A549 (cell line): ENCODE measurements at regions not wholly inside any gene's neighbourhood (a gene's known extent, or its start where the extent isn't known, plus 50 kb on each side); places are given as distances from the start of the nearest gene placed in this dataset.

Source experiments
- ATAC-seq, 2 experiments: fragments of 200-7000 bp in 1 of 2; fragments of >200 bp in 1 of 2; cut with Nextera tagmentation in 1 of 2; cut with Tn5 transposase in 1 of 2; 3 replicates each; pipeline versions ENCODE4 v1.8.0 to v1.9.1; 2018 to 2020; ENCODE audit warnings: mild to moderate bottlenecking in 1 of 2, moderate library complexity in 1 of 2
- CTCF ChIA-PET: fragments of 300-600 bp; sonication (Branson Sonifier 250); formaldehyde crosslinking; extraction: SDS; loops from one replicate; lab custom pipeline; 2021; ENCODE audit warnings: antibody characterized with exemption, inconsistent platforms; lab: Yijun Ruan, JAX
- POLR2A ChIA-PET: fragments of 350-600 bp; formaldehyde crosslinking; extraction: SDS; loops from one replicate; lab custom pipeline; 2021; ENCODE audit warnings: antibody characterized with exemption, inconsistent platforms; lab: Yijun Ruan, JAX
- DNase-seq, 2 experiments: peaks; one replicate each; pipeline versions ENCODE4 v3.0.0 to v3.0.0-alpha.2; 2011 to 2016; ENCODE audit warnings: low read depth in 1 of 2, low spot score in 1 of 2
- FAIRE-seq: peaks from 2 replicates; lab custom pipeline; 2011; peaks lifted over from hg19 to GRCh38; lab: Jason Lieb, UNC
- H3K27ac ChIP-seq, 2 experiments: fragments of >200 bp; sonication (Bioruptor Twin); formaldehyde crosslinking; 3 replicates each; pipeline ENCODE4 v1.5.1; 2016 to 2017
- H3K4me1 ChIP-seq: fragments of >200 bp; sonication (Bioruptor Twin); formaldehyde crosslinking; 3 replicates; pipeline ENCODE4 v1.6.1; 2016
- H3K4me2 ChIP-seq: fragments of >200 bp; sonication (Bioruptor Twin); formaldehyde crosslinking; 3 replicates; pipeline ENCODE4 v1.6.1; 2016
- H3K4me3 ChIP-seq: fragments of >200 bp; sonication (Bioruptor Twin); formaldehyde crosslinking; 3 replicates; pipeline ENCODE4 v1.5.1; 2016
- H3K9me3 ChIP-seq: fragments of >200 bp; sonication (Bioruptor Twin); formaldehyde crosslinking; 3 replicates; pipeline ENCODE4 v1.6.1; 2016
- BCL3 ChIP-seq: fragments of >200 bp; sonication (Bioruptor Twin); formaldehyde crosslinking; IDR thresholded peaks from 3 replicates; pipeline ENCODE4 v1.6.1; 2016
- CHD4 ChIP-seq: fragments of 200-600 bp; sonication (generic); IDR thresholded peaks from 2 replicates; pipeline ENCODE4 v1.6.1; 2016; ENCODE audit warnings: antibody characterized with exemption, mild to moderate bottlenecking, borderline replicate concordance
- EHF ChIP-seq: fragments of 250-450 bp; sonication (Bioruptor Pico); IDR thresholded peaks from 2 replicates; pipeline ENCODE4 v1.5.0; 2020; ENCODE audit warnings: mild to moderate bottlenecking
- EHMT2 ChIP-seq: fragments of 200-600 bp; sonication (generic); IDR thresholded peaks from 2 replicates; pipeline ENCODE4 v1.6.1; 2016; ENCODE audit warnings: antibody characterized with exemption, low read depth, mild to moderate bottlenecking, moderate library complexity
- HMGXB4 ChIP-seq: fragments of 250-450 bp; sonication (Bioruptor Pico); IDR thresholded peaks from 2 replicates; pipeline ENCODE4 v1.5.0; 2021; ENCODE audit warnings: mild to moderate bottlenecking, moderate library complexity, borderline replicate concordance
- HOXA7 ChIP-seq: fragments of 250-450 bp; sonication (Bioruptor Pico); IDR thresholded peaks from 2 replicates; pipeline ENCODE4 v1.5.0; 2020; ENCODE audit warnings: mild to moderate bottlenecking, moderate library complexity
- JUN ChIP-seq, 2 experiments: fragments of >200 bp; sonication (Bioruptor Twin); formaldehyde crosslinking; IDR thresholded peaks; 2 replicates in 1 of 2; 3 replicates in 1 of 2; pipeline ENCODE4 v1.6.1; 2016 to 2017
- KDM1A ChIP-seq: fragments of 200-600 bp; sonication (generic); IDR thresholded peaks from 2 replicates; pipeline ENCODE4 v1.6.1; 2016; ENCODE audit warnings: low read depth, mild to moderate bottlenecking
- MAFK ChIP-seq: fragments of 450-650 bp; IDR thresholded peaks from 2 replicates; pipeline ENCODE4 v1.6.1; 2014; ENCODE audit not compliant: partially characterized antibody
- MAX ChIP-seq: IDR thresholded peaks from 2 replicates; pipeline ENCODE4 v1.6.1; 2012
- MAZ ChIP-seq: fragments of 150-350 bp; IDR thresholded peaks from 2 replicates; pipeline ENCODE4 v1.6.1; 2014; ENCODE audit warnings: antibody characterized with exemption, low read depth, low read length, borderline replicate concordance
- MYC ChIP-seq: IDR thresholded peaks from 2 replicates; pipeline ENCODE4 v1.6.1; 2012; ENCODE audit warnings: mild to moderate bottlenecking, inconsistent platforms, low read length, improper control_type of control experiment, borderline replicate concordance
- NFE2L2 ChIP-seq: fragments of 150-350 bp; conservative IDR thresholded peaks from 2 replicates; pipeline ENCODE4 v1.6.1; 2014; ENCODE audit warnings: low read length
- NPAS2 ChIP-seq: fragments of 250-450 bp; sonication (Bioruptor Pico); IDR thresholded peaks from 2 replicates; pipeline ENCODE4 v1.8.0; 2022; ENCODE audit warnings: mild to moderate bottlenecking, moderate library complexity, borderline replicate concordance
- PHF8 ChIP-seq: fragments of 200-600 bp; sonication (generic); IDR thresholded peaks from 2 replicates; pipeline ENCODE4 v1.6.1; 2016; ENCODE audit warnings: low read depth, mild to moderate bottlenecking, antibody characterized with exemption, moderate library complexity, borderline replicate concordance
- POLR2AphosphoS2 ChIP-seq: conservative IDR thresholded peaks from 2 replicates; pipeline ENCODE4 v1.6.1; 2012; ENCODE audit warnings: low read length, improper control_type of control experiment, inconsistent platforms
- RARB ChIP-seq: fragments of 250-450 bp; sonication (Bioruptor Pico); IDR thresholded peaks from 2 replicates; pipeline ENCODE4 v1.8.0; 2021; ENCODE audit warnings: mild to moderate bottlenecking, moderate library complexity
- REST ChIP-seq: fragments of 200-600 bp; sonication (generic); IDR thresholded peaks from 2 replicates; pipeline ENCODE4 v1.6.1; 2016; ENCODE audit warnings: antibody characterized with exemption, mild to moderate bottlenecking, moderate library complexity
- RFX5 ChIP-seq: fragments of 450-650 bp; IDR thresholded peaks from 2 replicates; pipeline ENCODE4 v1.7.1; 2014; ENCODE audit warnings: antibody characterized with exemption, mild to moderate bottlenecking, moderate library complexity
- ZSCAN20 ChIP-seq: fragments of 250-450 bp; sonication (Bioruptor Pico); IDR thresholded peaks from 2 replicates; pipeline ENCODE4 v1.8.0; 2022; ENCODE audit warnings: mild to moderate bottlenecking, moderate library complexity
- WGBS: methylation state at CpG from one replicate; pipeline ENCODE4 v1.1.6; 2017; ENCODE audit errors: missing lambda C conversion rate; 5-methylcytosine and 5-hydroxymethylcytosine counted together

GRCh38 chr4:138538743-138539142 lies 296.6 kb upstream of the SLC7A11 start:
- Histone ChIP-seq H3K4me3 (no peak overlapping the region), H3K9me3 (no peaks in the 10 kb centered on the region), H3K27ac (no peak overlapping the region), H3K4me1 (no peaks in the 10 kb centered on the region), H3K4me2 (no peak overlapping the region)
- 36% methylated on average over 2 of the region's 2 CpGs for WGBS
- no peak for DNase-seq
- CTCF ChIA-PET = interaction anchor here (0.6 kb wide), 1 partner anchor 24 kb away, joined by 3 read pairs; no protein-coding TSS in a partner anchor
- POLR2A ChIA-PET = no interaction called here
- no peak for TF ChIP-seq RFX5
- TF ChIP-seq MAFK = peak; percentile 2
- TF ChIP-seq JUN (IDR thresholded peaks at IDR 0.05) = no peak
- no peak for FAIRE-seq
- ATAC-seq = no peak

GRCh38 chr4:138537731-138538490 lies 295.8 kb upstream of the SLC7A11 start:
- DNase-seq (no peak), ATAC-seq (no peak), FAIRE-seq (no peak)
- ChIA-PET CTCF (no interaction called here), POLR2A (no interaction called here)
- Histone ChIP-seq H3K4me3 (no peak overlapping the region), H3K9me3 (no peaks in the 10 kb centered on the region), H3K4me2 (no peak overlapping the region), H3K4me1 (no peaks in the 10 kb centered on the region), H3K27ac (no peak overlapping the region)
- TF ChIP-seq HOXA7 (CRISPR knock-in tag) (no peak), PHF8 (no peak), CHD4 (no peak)
- WGBS = 54% methylated on average over 4 of the region's 4 CpGs

GRCh38 chr4:138535316-138535715 lies 293.2 kb upstream of the SLC7A11 start:
- no peak for FAIRE-seq
- Histone ChIP-seq H3K4me3 (no peak overlapping the region), H3K4me1 (no peaks in the 10 kb centered on the region), H3K27ac (no peak overlapping the region), H3K9me3 (no peaks in the 10 kb centered on the region; the same call in 2 of the 3 replicates), H3K4me2 (no peak overlapping the region)
- 26% methylated on average over 2 of the region's 2 CpGs for WGBS
- DNase-seq = no peak
- ChIA-PET POLR2A (no interaction called here), CTCF (no interaction called here)
- ATAC-seq = no peak
- TF ChIP-seq ZSCAN20 (CRISPR knock-in tag) (no peak), RARB (no peak), POLR2AphosphoS2 (no peak), REST (no peak), JUN (IDR thresholded peaks at IDR 0.05) (no peak), MAZ (no peak), MAFK (no peak), HMGXB4 (CRISPR knock-in tag) (no peak), MYC (no peak), HOXA7 (CRISPR knock-in tag) (no peak), NFE2L2 (no peak), EHF (CRISPR knock-in tag) (no peak), MAX (no peak), EHMT2 (no peak), NPAS2 (no peak), BCL3 (no peak), KDM1A (no peak)
